GM18511 (cell line): ENCODE measurements at regions not wholly inside any gene's neighbourhood (a gene's known extent, or its start where the extent isn't known, plus 50 kb on each side); places are given as distances from the start of the nearest gene placed in this dataset.

ENCODE experiments used
- ATAC-seq: cut with Tn5 transposase; IDR thresholded peaks from one replicate; pipeline ENCODE4 v1.9.1; 2021; ENCODE audit warnings: mild to moderate bottlenecking, moderate library complexity; ENCODE audit not compliant: unreplicated experiment

- no peak for ATAC-seq
Observed at GRCh38 chr9:89874351-89875321, 269.8 kb downstream of the GADD45G start.

- no peak for ATAC-seq
Observed at GRCh38 chr9:89877051-89878002, 272.5 kb downstream of the GADD45G start.

- ATAC-seq = no peak
Observed at GRCh38 chr9:89878003-89878411, 273.2 kb downstream of the GADD45G start.

- ATAC-seq = no peak
Observed at GRCh38 chr9:89878687-89879086, 273.9 kb downstream of the GADD45G start.

GRCh38 chr9:89879276-89879675 is 274.5 kb downstream of the GADD45G start:
- ATAC-seq = no peak

GRCh38 chr9:89879701-89880100 is 274.9 kb downstream of the GADD45G start:
- no peak for ATAC-seq

GRCh38 chr9:89880161-89880560 is 275.3 kb downstream of the GADD45G start:
- no peak for ATAC-seq

- no peak for ATAC-seq
Observed at GRCh38 chr9:89880721-89881120, 275.9 kb downstream of the GADD45G start.

GRCh38 chr9:89881431-89881830 is 276.6 kb downstream of the GADD45G start:
- no peak for ATAC-seq

- ATAC-seq = no peak
Observed at GRCh38 chr9:89882930-89883361, 278.1 kb downstream of the GADD45G start.

GRCh38 chr9:89883401-89884341 is 278.9 kb downstream of the GADD45G start:
- no peak for ATAC-seq

GRCh38 chr9:89884356-89885083 is 279.7 kb downstream of the GADD45G start:
- ATAC-seq = no peak

GRCh38 chr9:89885156-89885555 is 280.3 kb downstream of the GADD45G start:
- ATAC-seq = no peak

GRCh38 chr9:89886281-89886700 is 281.5 kb downstream of the GADD45G start:
- ATAC-seq = no peak

- ATAC-seq = no peak
Observed at GRCh38 chr9:89887286-89887685, 282.5 kb downstream of the GADD45G start.

GRCh38 chr9:89888233-89888632 is 283.4 kb downstream of the GADD45G start:
- ATAC-seq = no peak

GRCh38 chr9:89888677-89889076 is 283.9 kb downstream of the GADD45G start:
- ATAC-seq = no peak

- ATAC-seq = no peak
Observed at GRCh38 chr9:89889865-89890264, 285.1 kb downstream of the GADD45G start.

GRCh38 chr9:89890326-89890980 is 285.6 kb downstream of the GADD45G start:
- ATAC-seq = no peak
